ENCODE measurements at regions not wholly inside any gene's neighbourhood (a gene's known extent, or its start where the extent isn't known, plus 50 kb on each side); places are given as distances from the start of the nearest gene placed in this dataset.

- H3F3A ChIP-seq (ENCODE audit: insufficient read depth, low read length) = no peaks in the 10 kb centered on the region
- no peak overlapping the region for H2AFZ ChIP-seq (ENCODE audit: low read length)
- no peak overlapping the region for H3K4me2 ChIP-seq (ENCODE audit: low read depth, low read length)
- no peaks in the 10 kb centered on the region for H3K9me2 ChIP-seq (replicated peaks; ENCODE audit: insufficient read depth, low read length)
- H4K20me1 ChIP-seq (ENCODE audit: insufficient read depth, low read length) = no peaks in the 10 kb centered on the region
- no peaks in the 10 kb centered on the region for H3K27me3 ChIP-seq (replicated peaks; ENCODE audit: insufficient read depth, low read length)
- no peaks in the 10 kb centered on the region for H3K9me3 ChIP-seq (replicated peaks; ENCODE audit: insufficient read depth, low read length)
- DNase-seq = no peak
- H3K36me3 ChIP-seq (replicated peaks; ENCODE audit: insufficient read depth, low read length) = no peaks in the 10 kb centered on the region
- no peaks in the 10 kb centered on the region for H3K4me1 ChIP-seq (ENCODE audit: low read length)
- H3K79me2 ChIP-seq (ENCODE audit: low read length) = no peaks in the 10 kb centered on the region
- no peak overlapping the region for H3K27ac ChIP-seq (ENCODE audit: low read length)
- no peak overlapping the region for H3K9ac ChIP-seq (ENCODE audit: low read length)
- H3K4me3 ChIP-seq (ENCODE audit: low read length) = no peak overlapping the region
- TF ChIP-seq EZH2phosphoT487 (IDR thresholded peaks at IDR 0.05; ENCODE audit: low read length) (no peak), EZH2 (optimal IDR thresholded peaks at IDR 0.05; ENCODE audit: low read depth, low read length) (no peak), CTCF (IDR thresholded peaks at IDR 0.05; ENCODE audit: low read length) (no peak)
Measured at GRCh38 chr3:59677747-59678702, 628.2 kb upstream of the CFAP20DC start.

GRCh38 chr3:59675495-59675894, 625.7 kb upstream of the CFAP20DC start:
- Histone ChIP-seq H3K4me2 (ENCODE audit: low read depth, low read length) (no peak overlapping the region), H3K27me3 (replicated peaks; ENCODE audit: insufficient read depth, low read length) (no peaks in the 10 kb centered on the region), H3K9ac (ENCODE audit: low read length) (no peak overlapping the region), H3K27ac (ENCODE audit: low read length) (no peak overlapping the region), H3K4me1 (ENCODE audit: low read length) (no peaks in the 10 kb centered on the region), H3K9me2 (replicated peaks; ENCODE audit: insufficient read depth, low read length) (no peaks in the 10 kb centered on the region), H3K79me2 (ENCODE audit: low read length) (no peaks in the 10 kb centered on the region), H4K20me1 (ENCODE audit: insufficient read depth, low read length) (no peaks in the 10 kb centered on the region), H3K36me3 (replicated peaks; ENCODE audit: insufficient read depth, low read length) (no peaks in the 10 kb centered on the region), H2AFZ (ENCODE audit: low read length) (no peak overlapping the region), H3K4me3 (ENCODE audit: low read length) (no peak overlapping the region), H3F3A (ENCODE audit: insufficient read depth, low read length) (no peaks in the 10 kb centered on the region), H3K9me3 (replicated peaks; ENCODE audit: insufficient read depth, low read length) (no peaks in the 10 kb centered on the region)
- TF ChIP-seq CTCF (IDR thresholded peaks at IDR 0.05; ENCODE audit: low read length) (no peak), EZH2 (optimal IDR thresholded peaks at IDR 0.05; ENCODE audit: low read depth, low read length) (no peak), EZH2phosphoT487 (IDR thresholded peaks at IDR 0.05; ENCODE audit: low read length) (no peak)
- DNase-seq = no peak

- no peaks in the 10 kb centered on the region for H3K36me3 ChIP-seq (replicated peaks; ENCODE audit: insufficient read depth, low read length)
- TF ChIP-seq CTCF (IDR thresholded peaks at IDR 0.05; ENCODE audit: low read length) (no peak), EZH2phosphoT487 (IDR thresholded peaks at IDR 0.05; ENCODE audit: low read length) (no peak), EZH2 (optimal IDR thresholded peaks at IDR 0.05; ENCODE audit: low read depth, low read length) (no peak)
- H3K9ac ChIP-seq (ENCODE audit: low read length) = no peak overlapping the region
- H3F3A ChIP-seq (ENCODE audit: insufficient read depth, low read length) = no peaks in the 10 kb centered on the region
- no peak overlapping the region for H3K4me3 ChIP-seq (ENCODE audit: low read length)
- H3K79me2 ChIP-seq (ENCODE audit: low read length) = no peaks in the 10 kb centered on the region
- no peak overlapping the region for H2AFZ ChIP-seq (ENCODE audit: low read length)
- no peak overlapping the region for H3K4me2 ChIP-seq (ENCODE audit: low read depth, low read length)
- no peak overlapping the region for H3K27ac ChIP-seq (ENCODE audit: low read length)
- H3K27me3 ChIP-seq (replicated peaks; ENCODE audit: insufficient read depth, low read length) = no peaks in the 10 kb centered on the region
- H3K4me1 ChIP-seq (ENCODE audit: low read length) = no peaks in the 10 kb centered on the region
- no peak for DNase-seq
- no peaks in the 10 kb centered on the region for H3K9me3 ChIP-seq (replicated peaks; ENCODE audit: insufficient read depth, low read length)
- H4K20me1 ChIP-seq (ENCODE audit: insufficient read depth, low read length) = no peaks in the 10 kb centered on the region
- no peaks in the 10 kb centered on the region for H3K9me2 ChIP-seq (replicated peaks; ENCODE audit: insufficient read depth, low read length)
Measured at GRCh38 chr3:59663076-59663850, 613.4 kb upstream of the CFAP20DC start.

Data from MM.1S (cell line).